GM10248 (cell line): ENCODE measurements at regions not wholly inside any gene's neighbourhood (a gene's known extent, or its start where the extent isn't known, plus 50 kb on each side); places are given as distances from the start of the nearest gene placed in this dataset.

Source experiments
- CTCF ChIA-PET: fragments of 300-600 bp; sonication (Branson Sonifier 250); formaldehyde crosslinking; extraction: SDS; loops from one replicate; lab custom pipeline; 2021; ENCODE audit warnings: antibody characterized with exemption; lab: Yijun Ruan, JAX
- POLR2A ChIA-PET: fragments of 350-650 bp; sonication (Branson Sonifier 250); formaldehyde crosslinking; extraction: SDS; loops from one replicate; lab custom pipeline; 2020; ENCODE audit warnings: antibody characterized with exemption; lab: Yijun Ruan, JAX
- DNase-seq: peaks from one replicate; pipeline ENCODE4 v3.0.0; 2012; ENCODE audit errors: extremely low spot score
- CTCF ChIP-seq: IDR thresholded peaks from 2 replicates; pipeline ENCODE4 v1.5.1; 2012; ENCODE audit warnings: mild to moderate bottlenecking, low read depth; ENCODE audit errors: extremely low read depth, missing control alignments, control extremely low read depth

- ChIA-PET CTCF (interaction anchor here (1.0 to 2.4 kb wide), 3 partner anchors 9 to 13 kb away, joined by 3 to 13 read pairs (median 5); no protein-coding TSS in a partner anchor), POLR2A (no interaction called here)
- TF ChIP-seq CTCF = no peak
- no peak for DNase-seq
Observed at GRCh38 chr2:125169764-125170146, 1144.7 kb downstream of the CNTNAP5 start.

- ChIA-PET POLR2A (no interaction called here), CTCF (no interaction called here)
- no peak for DNase-seq
- no peak for TF ChIP-seq CTCF
Observed at GRCh38 chr2:125172181-125172580, 1147.1 kb downstream of the CNTNAP5 start.

DNA sequence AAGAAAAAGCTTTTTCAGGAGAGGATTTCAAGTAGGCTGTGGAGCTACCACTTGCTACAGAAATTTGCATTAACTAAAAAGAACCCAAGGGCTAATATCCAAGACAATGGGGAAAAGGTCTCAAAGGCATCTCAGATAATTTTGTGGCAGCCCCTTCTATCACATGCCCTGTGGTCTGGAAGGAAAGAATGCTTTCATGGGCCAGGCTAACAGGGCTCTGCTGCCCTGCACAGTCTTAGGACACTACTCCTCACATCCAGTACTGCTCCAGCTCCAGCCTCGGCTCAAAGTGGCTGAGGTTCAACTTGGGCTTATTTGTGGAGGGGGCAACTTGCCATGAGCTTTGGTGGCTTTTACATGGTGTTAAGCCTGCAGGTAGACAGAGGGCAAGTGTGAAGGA lies 1150.3 kb downstream of the CNTNAP5 start:
- ChIA-PET POLR2A (no interaction called here), CTCF (interaction anchor here (0.9 to 1.3 kb wide), 2 partner anchors 12 to 13 kb away, joined by 4 read pairs; no protein-coding TSS in a partner anchor)
- no peak for TF ChIP-seq CTCF

DNA sequence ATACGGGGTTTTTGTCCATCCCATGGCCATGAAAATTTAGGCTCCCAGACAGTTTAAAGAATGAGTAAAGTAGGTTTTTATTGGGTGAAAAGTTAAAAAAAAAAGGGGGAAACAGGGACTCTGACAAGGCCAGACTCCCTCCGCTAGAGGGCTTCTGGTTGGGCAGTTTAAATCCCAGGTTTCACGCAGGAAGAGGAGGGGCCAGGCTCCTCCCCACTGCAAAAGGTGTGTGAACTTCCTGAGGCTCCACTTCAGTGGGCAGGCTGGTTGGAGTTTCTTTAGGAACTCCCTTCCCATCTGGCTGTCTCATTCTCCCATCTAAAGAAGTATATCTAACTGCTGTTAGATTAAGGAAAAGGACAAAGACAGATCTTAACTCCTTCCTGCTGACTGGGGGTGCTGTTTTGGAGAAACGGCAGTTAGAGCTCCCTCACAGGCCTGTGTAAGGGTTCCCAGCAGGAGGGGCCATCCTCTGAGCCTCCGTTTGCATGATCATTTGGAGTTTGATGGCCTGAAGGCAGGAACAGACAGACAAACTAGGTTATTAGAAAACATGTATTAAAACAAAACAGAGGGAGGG lies 1160.7 kb downstream of the CNTNAP5 start:
- CTCF ChIA-PET = interaction anchor here (1.3 kb wide), 1 partner anchor 20 kb away, joined by 3 read pairs; no protein-coding TSS in a partner anchor
- POLR2A ChIA-PET = no interaction called here
- no peak for TF ChIP-seq CTCF

More for the DNA sequence above, 1150.3 kb downstream of the CNTNAP5 start:
- no peak for DNase-seq

DNA sequence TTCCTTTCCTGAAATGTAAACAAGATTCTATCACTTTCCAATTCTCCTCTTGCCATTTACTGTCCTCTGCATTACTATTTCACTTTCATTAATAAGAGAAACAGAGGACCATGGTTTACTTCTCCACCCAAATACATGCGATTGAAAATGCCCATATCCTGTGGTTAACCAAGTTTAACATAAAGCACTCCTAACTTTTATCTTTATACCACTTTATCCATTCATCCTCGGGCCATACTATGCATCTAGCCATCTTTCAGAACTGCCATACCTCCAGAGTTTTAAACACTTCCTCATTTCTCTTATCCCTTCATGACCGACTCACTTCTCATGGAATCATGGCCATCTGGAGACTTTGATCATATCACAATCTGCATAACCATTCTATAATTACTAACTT lies 1182.3 kb downstream of the CNTNAP5 start:
- no peak for TF ChIP-seq CTCF
- DNase-seq = no peak
- POLR2A ChIA-PET = no interaction called here
- CTCF ChIA-PET = no interaction called here

More for the DNA sequence above, 1160.7 kb downstream of the CNTNAP5 start:
- DNase-seq = no peak

- ChIA-PET POLR2A (no interaction called here), CTCF (no interaction called here)
Observed at GRCh38 chr2:125216321-125216720, 1191.2 kb downstream of the CNTNAP5 start.

More at GRCh38 chr2:125216321-125216720, 1191.2 kb downstream of the CNTNAP5 start:
- no peak for DNase-seq
- no peak for TF ChIP-seq CTCF
